Lower lobe of right lung (tissue), 2 donors: ENCODE measurements at regions not wholly inside any gene's neighbourhood (a gene's known extent, or its start where the extent isn't known, plus 50 kb on each side); places are given as distances from the start of the nearest gene placed in this dataset.
"Not testable (repeated sequence)": the region's sequence is repeated elsewhere in the genome, so short reads cannot be mapped to it uniquely, and the experiment has no call there.

Experiments used
- ATAC-seq, 2 donors: fragments of 200-7000 bp; cut with Tn5 transposase; one replicate each; pipeline ENCODE4 v1.9.1; 2020 to 2022; ENCODE audit warnings: mild to moderate bottlenecking in 2 of 2, moderate library complexity in 2 of 2
- DNase-seq: peaks from one replicate; pipeline ENCODE4 v3.0.0-alpha.2; 2020
- H3K27ac ChIP-seq: fragments of 200-600 bp; one replicate; pipeline ENCODE4 v1.8.0; 2022
- H3K27me3 ChIP-seq: fragments of 200-600 bp; one replicate; pipeline ENCODE4 v1.8.0; 2022; ENCODE audit warnings: low read depth
- H3K36me3 ChIP-seq: fragments of 200-600 bp; one replicate; pipeline ENCODE4 v1.8.0; 2022; ENCODE audit warnings: mild to moderate bottlenecking
- H3K4me1 ChIP-seq: fragments of 200-600 bp; one replicate; pipeline ENCODE4 v1.8.0; 2022
- H3K4me3 ChIP-seq: fragments of 200-600 bp; one replicate; pipeline ENCODE4 v1.8.0; 2022; ENCODE audit warnings: mild to moderate bottlenecking
- H3K9me3 ChIP-seq: fragments of 200-600 bp; one replicate; pipeline ENCODE4 v1.8.0; 2022
- CTCF ChIP-seq: fragments of 200-600 bp; IDR thresholded peaks from one replicate; pipeline ENCODE4 v1.8.0; 2022; ENCODE audit warnings: antibody characterized with exemption, mild to moderate bottlenecking
- intact Hi-C: fragments of 100-400 bp; cut with DNase I; formaldehyde crosslinking; loops from one replicate; pipeline ENCODE4 v1.11.0; 2022
- donor health status: DM: no; HTN: yes; CAD: no; lungs with severe emphysema.

DNA sequence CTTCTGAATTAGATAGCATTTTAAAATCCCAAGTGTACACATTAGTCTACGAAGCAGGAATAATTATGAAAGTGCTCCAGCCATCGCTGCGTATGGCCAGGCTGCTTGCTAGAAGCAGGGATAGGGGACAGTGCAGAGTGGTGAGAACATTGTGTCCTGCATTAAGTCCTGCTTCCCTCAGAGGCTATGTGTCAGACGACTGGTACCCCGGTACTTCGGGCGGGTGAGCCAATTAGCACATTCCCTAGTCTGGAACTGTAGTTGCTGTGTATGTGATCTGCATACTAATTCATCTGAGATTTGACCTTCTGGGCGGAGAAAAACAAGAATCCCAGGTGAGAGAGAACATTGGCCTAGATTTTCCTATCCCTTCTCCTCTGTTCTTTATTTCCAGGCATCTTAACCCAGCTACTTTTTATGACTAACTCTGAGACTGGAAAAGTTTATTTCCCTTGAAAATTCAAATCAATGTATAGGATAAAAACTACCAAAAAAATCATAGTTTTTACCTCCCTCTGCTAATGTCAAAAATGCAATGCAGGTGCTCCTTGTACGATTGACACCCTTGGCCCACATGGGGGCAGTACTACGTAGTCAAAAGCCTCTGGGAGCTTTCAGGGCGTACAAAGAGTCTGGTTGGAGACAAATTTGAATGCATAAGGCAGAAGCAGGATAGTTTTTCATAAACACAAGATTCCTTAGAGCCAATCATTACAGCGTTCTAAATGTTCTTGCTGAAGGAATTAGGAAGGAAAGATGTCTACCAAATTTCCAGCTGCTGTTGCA, 764.3 kb downstream of the NOVA1 start:
- Histone ChIP-seq H3K4me1 (no peaks in the 10 kb centered on the region), H3K27me3 (no peaks in the 10 kb centered on the region), H3K4me3 (no peak overlapping the region), H3K36me3 (no peaks in the 10 kb centered on the region), H3K27ac (no peak overlapping the region), H3K9me3 (no peaks in the 10 kb centered on the region)
- ATAC-seq (peak in 1 of 2 donors; percentile 61), DNase-seq (no peak)
- intact Hi-C loops, result no loop called here
- TF ChIP-seq CTCF, result no peak

- intact Hi-C loops, result no loop called here
- H3K36me3 ChIP-seq, result no peaks in the 10 kb centered on the region
- DNase-seq (no peak), ATAC-seq (no peak)
- TF ChIP-seq CTCF, result no peak
- no peaks in the 10 kb centered on the region for H3K4me1 ChIP-seq
- H3K9me3 ChIP-seq, result no peaks in the 10 kb centered on the region
- no peak overlapping the region for H3K27ac ChIP-seq
- H3K4me3 ChIP-seq, result no peak overlapping the region
- no peaks in the 10 kb centered on the region for H3K27me3 ChIP-seq
Observed at GRCh38 chr14:25832585-25832984, 765.2 kb downstream of the NOVA1 start.

DNA sequence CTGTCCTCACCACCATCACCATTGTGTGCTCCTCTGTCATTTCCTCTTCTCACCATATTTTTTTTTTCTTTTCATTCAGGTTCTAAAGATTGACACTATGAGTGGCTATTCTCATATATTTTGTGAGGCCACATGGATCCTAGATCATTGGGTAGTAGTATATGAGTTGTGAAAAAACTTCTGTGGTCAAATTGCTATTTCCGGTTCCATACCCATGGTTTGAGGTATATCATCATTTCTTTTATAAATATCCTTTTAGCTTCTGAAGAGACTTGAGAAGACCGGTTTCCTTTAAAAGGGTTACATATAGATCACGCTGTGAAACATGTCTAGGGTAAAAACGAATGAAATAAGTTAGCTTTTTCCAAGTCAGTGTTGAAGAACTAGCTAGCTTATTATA, 769.3 kb downstream of the NOVA1 start:
- no peak for TF ChIP-seq CTCF
- no peak for DNase-seq
- Histone ChIP-seq H3K27ac (no peak overlapping the region), H3K36me3 (no peaks in the 10 kb centered on the region), H3K9me3 (no peaks in the 10 kb centered on the region), H3K27me3 (no peaks in the 10 kb centered on the region), H3K4me1 (no peaks in the 10 kb centered on the region), H3K4me3 (no peak overlapping the region)
- no peak for ATAC-seq
- intact Hi-C loops, result no loop called here

- intact Hi-C loops, result no loop called here
- no peak overlapping the region for H3K4me3 ChIP-seq
- H3K36me3 ChIP-seq, result no peaks in the 10 kb centered on the region
- no peaks in the 10 kb centered on the region for H3K9me3 ChIP-seq
- no peak overlapping the region for H3K27ac ChIP-seq
- no peak for TF ChIP-seq CTCF
- ATAC-seq, result no peak
- H3K4me1 ChIP-seq, result no peaks in the 10 kb centered on the region
- DNase-seq, result no peak
- H3K27me3 ChIP-seq, result no peaks in the 10 kb centered on the region
Observed at GRCh38 chr14:25826105-25826504, 771.7 kb downstream of the NOVA1 start.

DNA sequence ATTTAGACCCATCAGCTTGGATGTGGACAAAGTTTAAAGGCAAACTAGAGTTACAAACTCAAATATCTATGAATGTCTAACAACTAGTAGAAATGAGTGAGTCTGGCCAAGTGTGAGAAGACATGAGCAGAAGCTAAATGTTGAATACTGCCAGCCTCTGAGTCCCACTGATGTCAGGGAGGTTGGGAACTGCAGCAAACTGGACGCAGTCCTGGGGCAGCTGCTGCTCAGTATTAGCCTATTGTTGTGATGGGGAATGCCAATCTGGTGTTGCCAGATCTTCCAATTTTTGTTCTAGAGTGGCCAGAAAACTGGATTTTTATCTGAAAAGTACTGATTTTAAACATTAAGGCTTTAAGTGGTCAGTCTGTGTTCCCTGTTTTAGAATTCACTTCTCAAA, 770.4 kb upstream of the STXBP6 start:
- TF ChIP-seq CTCF, result no peak
- intact Hi-C loops, result no loop called here
- no peaks in the 10 kb centered on the region for H3K27me3 ChIP-seq
- no peaks in the 10 kb centered on the region for H3K36me3 ChIP-seq
- H3K4me1 ChIP-seq, result no peaks in the 10 kb centered on the region
- no peak for ATAC-seq
- H3K4me3 ChIP-seq, result no peak overlapping the region
- no peaks in the 10 kb centered on the region for H3K9me3 ChIP-seq
- no peak overlapping the region for H3K27ac ChIP-seq
- DNase-seq, result no peak

- H3K4me3 ChIP-seq, H3K36me3 ChIP-seq, H3K4me1 ChIP-seq, DNase-seq, H3K27me3 ChIP-seq, ATAC-seq, H3K27ac ChIP-seq, intact Hi-C loops, H3K9me3 ChIP-seq: not testable (repeated sequence)
Observed at GRCh38 chr14:25814622-25815021, 764.7 kb upstream of the STXBP6 start.
